ENCODE measurements at regions not wholly inside any gene's neighbourhood (a gene's known extent, or its start where the extent isn't known, plus 50 kb on each side); places are given as distances from the start of the nearest gene placed in this dataset.

DNA sequence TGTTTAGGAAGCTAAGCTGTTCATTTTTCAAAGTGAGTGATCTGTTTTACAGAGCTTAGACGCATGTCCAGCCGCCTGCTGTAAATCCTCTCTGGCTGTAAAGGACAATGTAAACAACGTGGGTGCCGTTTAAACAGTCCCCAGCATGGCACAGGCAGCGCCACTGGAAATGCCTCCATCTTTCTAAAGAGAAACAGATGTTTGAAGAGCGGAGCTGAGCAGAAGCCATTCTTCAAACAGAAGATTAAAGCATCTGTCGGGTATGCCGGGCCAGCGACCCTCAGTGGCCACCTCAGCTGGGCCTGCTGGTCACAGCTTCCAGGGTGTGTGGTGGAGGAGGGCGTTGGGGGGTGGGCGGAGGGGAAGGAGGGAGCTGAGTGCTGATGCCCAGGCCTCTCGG, 138.6 kb downstream of the ERMARD start:
- DNase-seq (ENCODE audit: low read depth) = no peak

DNA sequence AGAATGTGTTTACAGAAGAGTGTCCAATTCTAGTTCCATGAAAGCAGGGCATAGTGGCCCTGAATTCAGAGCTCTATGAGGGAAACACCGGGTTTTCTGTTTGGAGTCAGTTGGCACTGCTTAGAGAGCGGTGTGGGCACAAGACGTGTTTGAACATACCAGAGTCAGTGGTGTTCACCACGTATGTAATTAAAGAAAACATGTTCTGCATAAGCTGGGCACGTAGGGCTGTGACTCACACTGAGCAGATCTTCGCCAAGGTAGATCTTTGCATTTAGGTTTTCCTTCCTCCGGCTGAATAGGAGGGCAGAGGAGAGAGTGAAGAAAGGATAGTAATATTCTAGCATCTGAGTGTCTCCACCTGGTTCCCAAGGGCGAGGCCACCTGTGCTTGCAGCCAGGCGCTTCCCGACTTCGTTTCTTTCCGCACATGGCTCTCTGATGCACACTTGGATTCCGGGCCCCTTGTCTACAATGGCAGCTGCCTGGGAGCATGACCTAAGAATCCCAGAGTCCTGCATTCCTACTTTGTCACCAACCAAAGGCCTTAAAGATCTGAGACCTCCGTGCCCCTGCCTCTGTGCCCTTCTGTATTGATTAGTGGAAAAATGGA, 136.2 kb downstream of the ERMARD start:
- DNase-seq (ENCODE audit: low read depth) = no peak

DNA sequence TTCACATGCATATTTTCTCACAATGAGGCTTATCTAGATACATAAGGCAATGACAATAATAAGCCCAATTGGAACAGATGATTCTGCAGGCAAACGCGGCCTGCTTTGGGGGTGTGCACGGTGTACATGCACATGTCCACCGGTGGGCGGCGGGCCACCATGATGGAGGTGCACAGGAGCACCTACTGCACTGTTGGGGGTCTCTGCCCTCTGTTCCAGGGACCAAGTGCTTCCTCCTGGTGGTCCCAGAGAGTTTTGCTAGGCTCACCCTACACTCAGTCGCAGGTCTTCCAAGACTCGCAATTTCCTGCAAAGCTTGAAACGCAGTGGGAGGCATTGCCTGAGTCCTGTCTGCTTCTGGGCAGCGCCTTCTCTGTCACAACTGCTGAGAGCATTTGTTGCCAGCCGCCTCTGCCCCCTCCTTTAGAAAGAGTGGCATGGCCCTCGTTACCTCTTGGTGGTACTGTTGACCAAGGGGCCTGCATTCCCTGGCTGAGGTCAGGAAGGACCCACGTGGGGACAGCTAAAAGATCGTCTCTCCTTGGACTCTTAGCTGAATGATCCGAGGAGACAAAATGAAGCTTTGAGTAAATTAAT, 135.3 kb downstream of the ERMARD start:
- no peak for DNase-seq (ENCODE audit: low read depth)

DNA sequence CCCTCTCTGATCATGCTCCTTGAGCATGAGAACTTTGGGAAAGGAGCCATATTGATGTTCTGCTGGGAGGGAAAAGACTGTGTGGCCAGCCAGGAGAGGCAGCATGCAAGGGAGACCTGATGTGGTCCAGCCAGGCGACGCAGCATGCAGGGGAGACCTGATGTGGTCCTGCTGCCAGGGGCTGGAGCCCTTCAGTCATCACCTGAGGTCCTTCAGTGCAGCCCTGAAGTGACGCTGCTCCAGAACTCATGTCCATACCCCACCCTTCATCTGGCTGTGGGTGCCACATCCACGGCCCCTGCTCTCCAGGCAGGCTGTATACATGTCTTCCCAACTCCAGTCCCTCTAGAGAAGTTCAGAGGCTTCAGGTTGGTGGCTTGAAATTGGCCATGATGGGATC, 134.4 kb downstream of the ERMARD start:
- no peak for DNase-seq (ENCODE audit: low read depth)

DNA sequence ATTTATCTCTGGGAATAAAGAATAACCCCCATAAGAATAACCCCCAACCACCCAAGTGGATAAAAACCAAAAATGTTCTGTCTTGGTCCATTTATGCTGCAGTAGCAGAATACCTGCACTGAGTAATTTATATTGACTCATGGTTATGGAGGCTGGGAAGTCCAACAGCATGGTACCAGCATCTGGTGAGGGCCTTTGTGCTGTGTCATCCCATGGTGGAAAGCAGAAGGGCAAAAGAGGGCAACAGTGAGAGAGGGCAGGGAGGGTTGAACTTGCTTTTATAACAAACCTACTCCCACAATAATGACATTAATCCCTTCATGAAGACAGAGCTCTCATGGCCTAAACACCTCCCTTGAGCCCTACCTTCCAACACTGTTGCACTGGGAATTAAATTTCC, 133.7 kb downstream of the ERMARD start:
- no peak for DNase-seq (ENCODE audit: low read depth)

DNA sequence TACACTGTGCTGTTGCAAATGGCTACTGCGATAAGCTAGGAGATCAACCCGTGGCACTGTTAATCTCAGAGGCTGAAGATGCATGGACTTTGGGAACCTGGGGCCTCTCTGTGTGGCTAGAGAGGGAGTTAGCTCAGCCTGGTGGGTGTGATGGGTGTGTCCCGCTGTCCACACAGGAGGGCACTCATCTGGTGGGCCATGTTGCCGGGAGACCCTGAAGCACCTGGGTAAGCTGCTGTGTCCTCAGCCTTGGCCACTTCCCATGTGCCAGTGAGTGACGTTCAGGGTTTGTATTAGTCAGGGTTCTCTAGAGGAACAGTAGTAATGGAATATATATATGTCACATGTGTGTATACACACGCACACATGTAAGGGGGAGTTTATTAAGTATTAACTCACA, 132.7 kb downstream of the ERMARD start:
- no peak for DNase-seq (ENCODE audit: low read depth)

DNA sequence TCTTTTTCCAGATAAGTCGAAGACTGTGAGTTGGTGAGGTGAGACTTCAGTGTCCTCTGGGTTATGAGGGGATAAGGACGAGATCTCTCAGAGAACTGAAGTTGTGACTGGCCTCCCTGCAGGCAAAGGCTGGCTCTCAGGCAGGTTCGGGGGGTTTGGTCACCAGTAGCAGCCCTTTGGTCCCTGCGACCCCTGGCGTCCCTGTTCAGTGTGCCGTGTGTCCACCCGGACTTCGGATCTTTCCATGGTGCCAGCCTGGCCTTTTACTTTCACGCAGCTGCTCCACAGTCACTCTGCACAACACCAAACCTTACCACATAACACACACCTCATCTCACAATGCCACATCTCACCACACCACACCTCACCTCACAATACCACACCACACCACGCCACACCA, 131.9 kb downstream of the ERMARD start:
- no peak for DNase-seq (ENCODE audit: low read depth)

DNA sequence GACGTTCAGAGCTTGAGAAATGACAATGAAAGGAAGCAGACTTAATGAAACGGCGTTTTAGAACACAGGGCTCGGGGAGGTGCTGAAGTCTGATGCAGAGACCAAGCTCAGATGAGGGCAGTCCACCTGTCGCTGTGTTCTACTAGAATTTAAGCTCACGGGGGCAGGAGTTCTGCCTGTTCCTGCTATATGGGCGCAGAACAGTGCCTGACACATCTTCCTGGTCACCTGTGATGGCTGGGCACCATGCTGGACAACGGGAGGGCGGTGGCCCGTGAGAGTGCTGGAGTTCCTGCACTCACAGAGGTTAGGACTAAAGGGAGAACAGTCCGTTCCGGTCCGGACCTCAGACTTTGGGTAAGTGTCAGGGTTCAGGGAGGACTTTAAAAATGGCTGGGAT, 130.6 kb downstream of the ERMARD start:
- no peak for DNase-seq (ENCODE audit: low read depth)

DNA sequence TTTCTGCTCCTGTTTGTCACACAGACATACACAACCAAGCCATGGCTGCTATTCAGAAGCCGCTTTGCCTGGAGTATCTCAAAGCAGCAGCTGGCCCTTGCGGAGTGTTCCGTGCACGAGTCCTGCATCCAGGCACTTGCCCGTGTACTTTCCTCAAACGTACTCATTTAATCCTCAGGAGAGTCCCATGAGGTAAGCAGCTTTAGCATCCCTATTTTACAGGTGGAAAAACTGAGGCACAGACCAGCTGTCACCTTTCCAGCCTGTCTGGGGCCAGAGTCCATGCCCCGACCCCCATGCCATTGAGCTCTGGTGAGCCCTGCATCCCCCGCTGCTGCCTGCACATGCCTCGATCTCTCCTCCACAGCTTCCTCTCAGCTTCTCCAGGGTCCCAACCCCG, 130.0 kb downstream of the ERMARD start:
- no peak for DNase-seq (ENCODE audit: low read depth)

DNA sequence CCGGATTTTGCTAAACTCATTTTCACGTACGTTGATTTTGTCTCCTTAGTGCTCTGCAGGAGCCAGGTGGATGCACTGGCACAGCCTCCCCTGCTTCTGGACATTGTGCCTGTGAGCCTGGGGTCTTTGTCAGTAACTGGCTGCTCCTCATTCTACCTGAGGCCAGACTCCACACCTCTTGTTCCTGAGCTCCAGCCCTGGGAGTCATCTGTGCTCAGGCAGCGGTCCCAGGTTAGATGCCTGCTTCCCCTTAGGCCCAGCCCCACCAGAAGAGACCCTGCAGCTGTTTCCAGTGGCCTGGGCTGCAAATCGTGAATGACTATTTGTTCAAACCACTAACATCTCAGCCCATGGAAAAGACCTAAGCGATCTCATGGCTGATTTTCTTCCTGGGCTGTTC, 129.1 kb downstream of the ERMARD start:
- no peak for DNase-seq (ENCODE audit: low read depth)

DNA sequence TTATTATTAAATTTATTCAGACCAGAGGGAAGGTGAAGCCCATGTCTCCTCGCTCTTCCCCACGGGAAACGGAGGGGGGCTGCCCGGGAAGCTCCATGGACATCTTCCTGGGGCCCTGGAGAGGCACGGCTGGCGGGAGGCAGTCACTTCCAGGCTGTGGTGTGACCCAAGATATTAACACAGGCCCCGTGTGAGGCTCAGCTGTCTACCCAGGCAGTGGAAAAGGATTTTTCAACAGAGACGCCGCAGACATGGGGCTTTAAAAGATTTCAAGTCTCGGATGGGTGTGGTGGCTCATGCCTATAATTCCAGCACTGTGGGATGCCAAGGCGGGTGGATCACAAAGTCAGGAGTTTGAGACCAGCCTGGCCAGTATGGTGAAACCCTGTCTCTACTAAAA, 117.9 kb downstream of the ERMARD start:
- no peak for DNase-seq (ENCODE audit: low read depth)

DNA sequence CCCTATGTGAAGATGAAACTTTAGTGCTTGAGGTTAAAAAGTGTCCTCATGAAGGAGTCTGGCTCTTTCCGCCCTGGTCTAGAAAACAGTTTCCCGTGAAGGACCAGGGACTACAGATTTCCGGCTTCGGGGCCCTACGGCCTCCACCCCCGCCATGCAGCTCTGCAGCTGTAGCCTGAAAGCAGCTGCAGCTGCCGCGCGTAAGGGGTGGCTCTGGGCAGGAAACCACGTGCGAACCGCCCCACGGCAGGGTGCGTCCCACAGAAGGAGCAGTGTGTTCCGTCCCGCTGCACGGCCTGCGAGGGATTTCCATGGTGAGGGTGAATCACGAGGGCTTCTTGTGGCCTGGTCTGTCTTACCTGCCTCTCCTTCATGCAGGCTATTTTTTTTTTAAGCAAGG, 117.0 kb downstream of the ERMARD start:
- DNase-seq (ENCODE audit: low read depth) = no peak

DNA sequence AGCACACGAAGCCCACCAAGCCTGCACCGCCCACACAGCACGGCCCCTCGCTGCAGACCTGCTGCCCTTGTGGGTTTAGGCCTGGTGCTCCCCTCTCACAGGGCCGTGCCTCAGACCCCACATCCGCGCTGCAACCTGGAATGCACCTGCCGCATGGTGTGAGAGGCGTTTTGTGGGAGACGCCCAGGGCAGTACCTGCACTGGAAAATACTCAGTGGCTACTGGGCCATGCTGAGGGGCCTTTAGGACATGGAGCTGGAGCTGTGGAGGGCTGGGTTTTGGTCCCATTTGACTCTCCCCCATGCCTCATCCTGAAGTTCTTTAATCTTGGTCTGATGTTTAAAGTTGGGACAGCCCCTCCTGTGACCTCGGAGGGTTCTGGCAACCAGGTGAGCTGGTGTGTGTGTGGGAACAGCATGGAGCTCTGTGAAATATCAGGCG, 116.3 kb downstream of the ERMARD start:
- no peak for DNase-seq (ENCODE audit: low read depth)

DNA sequence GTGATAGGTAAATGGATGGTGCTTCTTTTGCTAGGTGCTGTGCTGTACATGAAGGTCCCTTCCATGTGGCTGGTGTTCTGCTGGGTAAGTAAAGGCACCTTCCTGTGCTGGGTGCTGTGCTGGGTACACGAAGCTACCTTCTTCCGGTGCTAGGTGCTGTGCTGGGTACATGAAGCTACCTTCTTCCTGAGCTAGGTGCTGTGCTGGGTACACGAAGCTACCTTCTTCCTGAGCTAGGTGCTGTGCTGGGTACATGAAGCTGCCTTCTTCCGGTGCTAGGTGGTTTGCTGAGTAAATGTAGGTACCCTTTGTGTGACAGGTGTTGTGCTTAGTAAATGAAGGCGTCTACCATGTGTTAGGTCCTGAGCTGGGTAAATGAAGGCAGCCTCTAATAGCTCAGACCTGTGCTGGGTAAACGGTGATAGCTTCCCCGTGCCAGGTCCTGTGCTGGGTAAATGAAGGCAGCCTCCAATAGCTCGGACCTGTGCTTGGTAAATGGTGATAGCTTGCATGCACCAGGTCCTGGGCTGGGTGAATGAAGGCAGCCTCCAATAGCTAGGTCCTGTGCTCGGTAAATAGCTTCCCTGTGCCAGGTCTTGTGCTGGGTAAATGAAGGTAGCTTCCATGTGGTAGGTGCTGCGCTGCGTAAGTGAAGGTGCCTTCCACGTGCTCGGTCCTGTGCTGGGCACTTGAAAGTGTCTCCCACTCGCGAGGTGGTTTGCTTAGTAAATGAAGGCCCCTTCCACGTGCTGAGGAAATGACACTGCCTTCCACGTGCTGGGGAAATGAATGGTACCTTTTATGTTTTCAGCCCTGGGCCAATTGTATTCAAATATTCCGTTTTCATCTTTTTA, 115.5 kb downstream of the ERMARD start:
- no peak for DNase-seq (ENCODE audit: low read depth)

DNA sequence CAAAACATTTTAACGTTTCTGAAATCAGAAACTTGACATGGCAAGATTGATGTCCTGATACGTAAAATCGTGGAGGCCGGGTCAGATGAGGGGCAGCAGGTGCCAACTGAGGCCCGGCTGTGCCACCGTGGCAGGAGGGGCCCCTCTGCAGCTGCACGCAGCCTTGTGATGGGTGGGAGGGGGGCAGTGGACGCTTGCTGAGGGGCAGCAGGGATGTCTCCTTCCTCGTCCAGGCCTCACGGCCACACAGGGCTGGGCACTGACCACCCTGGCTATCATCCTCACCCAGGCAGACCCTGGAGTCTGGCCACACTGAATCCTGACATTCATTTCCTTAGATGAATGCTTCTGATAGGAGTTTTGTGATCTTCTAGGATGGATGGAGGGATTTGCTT, 114.7 kb downstream of the ERMARD start:
- DNase-seq (ENCODE audit: low read depth) = no peak

DNA sequence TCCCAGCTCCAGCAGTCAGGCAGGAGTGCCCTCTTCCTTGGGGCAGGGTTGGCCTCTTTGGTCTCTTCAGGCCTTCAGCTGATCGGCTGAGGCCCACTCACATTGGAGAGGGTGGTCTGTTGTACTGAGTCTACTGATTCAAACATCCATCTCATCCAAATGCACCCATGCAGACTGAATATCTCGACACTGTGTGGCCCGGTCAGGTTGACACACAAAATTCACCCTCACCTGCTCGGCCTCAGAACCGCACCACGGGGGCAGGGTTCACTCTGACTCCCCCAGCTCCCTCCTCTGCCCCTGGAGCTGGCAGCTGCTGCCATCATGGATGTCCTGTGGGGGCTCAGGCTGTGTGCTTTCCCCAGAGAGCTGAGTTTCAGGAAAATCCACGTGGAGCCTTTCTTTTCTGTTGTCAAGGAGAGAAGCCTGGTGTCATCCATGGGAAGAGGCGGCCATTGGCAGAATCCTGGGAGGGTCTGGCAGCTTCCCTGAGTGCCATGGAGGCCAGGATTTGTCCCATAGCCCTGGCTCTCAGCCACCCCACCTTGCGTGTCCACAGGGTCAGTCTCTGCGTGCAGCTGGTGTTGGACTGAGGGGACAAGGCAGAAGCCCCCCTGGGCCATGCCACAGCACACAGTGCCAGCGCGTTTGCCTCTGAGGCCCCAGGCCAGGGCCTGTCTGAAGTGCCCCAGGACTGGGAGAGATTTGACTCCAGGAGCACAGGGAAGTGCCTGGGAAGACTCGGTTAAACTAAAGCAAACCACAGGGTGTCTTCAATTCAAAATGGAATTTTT, 114.1 kb downstream of the ERMARD start:
- no peak for DNase-seq (ENCODE audit: low read depth)

DNA sequence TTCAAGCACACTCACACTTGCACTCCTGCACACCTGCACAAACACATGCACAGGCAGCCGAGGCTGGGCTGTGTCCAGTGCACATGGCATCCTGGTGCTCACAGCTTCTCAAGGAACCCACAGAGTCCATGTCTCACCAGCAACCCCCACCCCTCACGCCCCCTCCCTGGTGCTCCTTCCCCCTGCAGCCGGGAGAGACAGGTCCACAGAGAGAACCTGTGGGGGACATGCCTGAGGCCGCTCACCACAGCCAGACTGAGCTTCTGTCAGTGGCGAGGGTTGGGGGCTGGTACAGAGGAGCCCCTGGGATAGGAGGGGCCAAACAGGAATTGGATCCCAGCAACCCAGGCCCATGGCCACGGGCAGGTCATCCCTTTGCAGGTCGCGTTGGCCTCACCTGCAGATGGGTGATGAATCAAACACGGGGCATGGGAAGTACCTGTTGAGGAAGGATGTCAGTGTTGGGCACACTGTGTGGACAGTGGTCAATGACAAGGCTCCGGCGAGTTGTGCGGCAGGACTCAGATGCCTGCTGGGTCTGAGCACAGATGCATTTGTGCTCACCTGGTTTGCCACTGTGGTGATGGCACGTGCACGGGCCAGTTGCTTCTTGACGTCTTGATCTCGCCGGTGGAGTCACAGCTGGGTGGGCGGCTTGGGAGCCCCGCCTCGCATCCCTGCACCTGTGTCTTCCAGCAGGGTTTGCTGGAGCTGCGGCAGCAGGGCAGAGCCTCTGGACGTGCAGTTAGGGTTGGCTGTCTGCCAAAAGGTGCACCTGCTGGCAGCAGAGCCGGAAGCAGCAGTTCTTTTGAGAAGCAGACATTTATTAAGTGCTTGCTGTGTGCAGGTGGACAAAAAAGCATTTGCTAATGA, 113.0 kb downstream of the ERMARD start:
- no peak for DNase-seq (ENCODE audit: low read depth)

DNA sequence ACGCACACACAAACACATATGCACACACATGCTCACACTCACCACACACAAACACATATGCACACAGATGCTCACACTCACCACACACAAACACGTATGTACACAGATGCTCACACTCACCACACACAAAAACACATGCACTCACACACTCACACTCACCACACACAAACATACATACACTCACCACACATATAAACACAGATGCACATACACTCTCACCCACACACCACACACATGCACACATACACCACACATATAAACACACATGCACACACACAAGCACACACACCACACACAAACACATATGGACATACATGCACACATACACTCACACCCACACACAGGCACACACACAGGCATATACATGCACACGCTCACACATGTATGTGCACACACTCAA, 112.3 kb downstream of the ERMARD start:
- no peak for DNase-seq (ENCODE audit: low read depth)

DNA sequence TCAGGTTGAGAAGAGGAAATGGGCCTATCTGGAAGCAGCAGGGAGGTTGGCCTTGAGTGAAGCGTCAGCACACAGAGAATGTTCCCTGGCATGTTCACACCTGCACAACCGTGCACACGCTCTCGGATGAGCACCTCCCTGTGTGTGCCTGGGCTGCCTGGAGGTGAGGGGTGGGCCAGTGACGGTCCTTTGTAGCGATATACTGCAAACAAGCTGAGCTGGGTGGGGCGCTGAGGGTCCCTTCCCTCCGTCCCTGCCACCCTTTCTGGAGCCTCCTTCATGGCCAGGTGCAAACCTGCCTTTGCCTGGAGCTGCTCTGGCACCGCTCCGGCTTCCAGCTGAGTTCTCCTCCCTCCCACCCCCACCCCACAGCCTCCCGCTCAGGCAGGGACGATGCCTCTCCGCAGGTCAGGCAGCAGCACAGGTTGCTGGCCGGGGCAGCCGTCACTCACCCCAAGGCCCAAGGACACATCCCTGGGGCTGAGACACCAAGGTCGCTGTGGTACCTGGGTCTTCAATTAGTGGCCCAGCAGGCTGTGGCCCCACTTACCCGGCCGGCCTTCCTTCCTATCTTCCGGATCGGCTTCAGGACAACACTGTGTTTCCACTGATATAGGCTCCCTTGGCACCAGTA, 111.6 kb downstream of the ERMARD start:
- DNase-seq (ENCODE audit: low read depth) = no peak

DNA sequence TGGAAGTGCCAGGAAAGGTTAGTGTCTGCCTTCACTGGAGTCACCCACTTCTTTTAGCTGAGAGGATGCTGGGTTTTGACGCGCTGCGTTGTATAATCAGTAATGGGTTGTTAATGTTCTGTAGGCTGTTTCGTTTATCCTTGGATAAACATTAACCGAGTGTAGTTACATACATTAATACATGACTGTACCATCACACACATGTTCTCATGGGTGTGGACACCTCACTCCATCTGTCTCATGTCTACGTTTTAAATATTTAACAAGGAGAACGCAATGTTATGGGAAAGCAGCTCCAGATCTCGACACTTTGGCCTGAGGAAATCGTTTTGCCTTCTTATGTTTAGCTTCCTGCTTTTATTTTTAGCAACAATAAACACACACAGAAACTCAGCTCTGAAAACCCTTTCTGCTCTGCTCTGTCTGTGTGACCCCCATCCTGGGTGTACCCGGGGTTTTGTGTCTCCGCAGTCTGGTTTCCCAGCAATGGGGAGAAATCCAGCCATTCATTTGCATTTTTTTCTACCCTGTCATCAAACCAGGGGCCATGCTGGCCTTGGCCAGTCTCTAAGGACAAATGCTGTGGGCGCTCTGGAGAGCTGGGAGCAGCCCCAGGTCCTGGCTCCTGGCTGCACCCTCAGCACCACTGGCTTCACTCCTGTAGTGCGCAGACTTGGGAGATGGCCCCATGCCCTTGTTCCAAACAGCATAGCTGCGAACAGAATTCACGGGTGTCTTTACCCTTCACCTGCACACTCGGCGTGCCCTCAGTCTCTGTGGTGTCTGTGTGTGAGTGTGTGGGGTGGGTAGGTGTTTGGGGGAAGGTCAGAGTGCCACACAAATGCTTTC, 110.8 kb downstream of the ERMARD start:
- DNase-seq (ENCODE audit: low read depth) = no peak

Measured in GM04504 (cell line).